IPS-15b (cell line): ENCODE measurements at regions not wholly inside any gene's neighbourhood (a gene's known extent, or its start where the extent isn't known, plus 50 kb on each side); places are given as distances from the start of the nearest gene placed in this dataset.

Experiments used
- H3K27me3 ChIP-seq: one replicate; pipeline ENCODE4 v1.6.1; 2013; ENCODE audit warnings: low read length; ENCODE audit not compliant: control insufficient read depth, insufficient read depth
- H3K36me3 ChIP-seq: one replicate; pipeline ENCODE4 v1.6.1; 2013; ENCODE audit warnings: low read length; ENCODE audit not compliant: control insufficient read depth, insufficient read depth
- H3K4me1 ChIP-seq: one replicate; pipeline ENCODE4 v1.6.1; 2013; ENCODE audit warnings: mild to moderate bottlenecking, low read length; ENCODE audit not compliant: control insufficient read depth, insufficient read depth
- H3K4me3 ChIP-seq: one replicate; pipeline ENCODE4 v1.5.1; 2013; ENCODE audit warnings: low read depth, low read length
- H3K9ac ChIP-seq: one replicate; pipeline ENCODE4 v1.6.1; 2013; ENCODE audit warnings: low read depth, mild to moderate bottlenecking, low read length
- H3K9me3 ChIP-seq: one replicate; pipeline ENCODE4 v1.6.1; 2013; ENCODE audit warnings: mild to moderate bottlenecking, low read length; ENCODE audit not compliant: control insufficient read depth, insufficient read depth

- H3K9ac ChIP-seq = no peak overlapping the region
- no peak overlapping the region for H3K4me3 ChIP-seq
- H3K4me1 ChIP-seq = no peaks in the 10 kb centered on the region
- H3K27me3 ChIP-seq = no peaks in the 10 kb centered on the region
- H3K9me3 ChIP-seq = no peaks in the 10 kb centered on the region
- H3K36me3 ChIP-seq = no peaks in the 10 kb centered on the region
Observed at GRCh38 chr12:93201990-93202389, 175.7 kb upstream of the NUDT4 start.

- H3K4me3 ChIP-seq = no peak overlapping the region
- no peaks in the 10 kb centered on the region for H3K9me3 ChIP-seq
- no peaks in the 10 kb centered on the region for H3K4me1 ChIP-seq
- no peak overlapping the region for H3K9ac ChIP-seq
- no peaks in the 10 kb centered on the region for H3K27me3 ChIP-seq
- no peaks in the 10 kb centered on the region for H3K36me3 ChIP-seq
Observed at GRCh38 chr12:93202688-93203087, 175.0 kb upstream of the NUDT4 start.

GRCh38 chr12:93203361-93203760 is 174.4 kb upstream of the NUDT4 start:
- H3K4me3 ChIP-seq = no peak overlapping the region
- H3K36me3 ChIP-seq = no peaks in the 10 kb centered on the region
- H3K9me3 ChIP-seq = no peaks in the 10 kb centered on the region
- no peak overlapping the region for H3K9ac ChIP-seq
- no peaks in the 10 kb centered on the region for H3K4me1 ChIP-seq
- H3K27me3 ChIP-seq = no peaks in the 10 kb centered on the region

- Histone ChIP-seq H3K9me3 (no peaks in the 10 kb centered on the region), H3K36me3 (no peaks in the 10 kb centered on the region), H3K27me3 (no peaks in the 10 kb centered on the region), H3K4me3 (no peak overlapping the region), H3K4me1 (no peaks in the 10 kb centered on the region), H3K9ac (no peak overlapping the region)
Observed at GRCh38 chr12:93204896-93205295, 172.8 kb upstream of the NUDT4 start.

DNA sequence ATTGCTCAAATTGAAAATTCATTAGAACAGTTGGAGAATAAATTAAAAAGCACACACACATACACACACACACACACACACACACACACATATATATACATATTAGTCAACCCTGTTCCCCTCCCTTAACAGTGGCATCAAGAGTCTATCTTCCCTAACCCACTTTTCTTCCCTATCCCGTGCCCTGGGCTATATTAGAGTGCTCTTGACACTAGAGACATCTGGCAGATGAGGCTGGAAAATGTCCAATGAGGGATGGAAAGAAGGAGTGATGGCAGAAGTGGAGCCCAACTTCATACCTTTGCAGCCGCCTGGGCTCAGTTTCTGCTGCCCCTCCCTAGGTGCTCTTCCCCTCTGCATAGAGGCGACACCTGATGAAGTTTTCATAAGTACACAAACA is 172.4 kb upstream of the NUDT4 start:
- H3K4me3 ChIP-seq = no peak overlapping the region
- no peaks in the 10 kb centered on the region for H3K27me3 ChIP-seq
- H3K9ac ChIP-seq = no peak overlapping the region
- H3K36me3 ChIP-seq = no peaks in the 10 kb centered on the region
- no peaks in the 10 kb centered on the region for H3K9me3 ChIP-seq
- H3K4me1 ChIP-seq = no peaks in the 10 kb centered on the region

GRCh38 chr12:93208011-93208410 is 169.7 kb upstream of the NUDT4 start:
- Histone ChIP-seq H3K27me3 (no peaks in the 10 kb centered on the region), H3K4me3 (no peak overlapping the region), H3K4me1 (no peaks in the 10 kb centered on the region), H3K9ac (no peak overlapping the region), H3K36me3 (no peaks in the 10 kb centered on the region), H3K9me3 (no peaks in the 10 kb centered on the region)

- Histone ChIP-seq H3K9ac (no peak overlapping the region), H3K4me3 (no peak overlapping the region)
Observed at GRCh38 chr12:93214523-93215289, 163.0 kb upstream of the NUDT4 start.

GRCh38 chr12:93215290-93215678 is 162.4 kb upstream of the NUDT4 start:
- H3K36me3 ChIP-seq = no peaks in the 10 kb centered on the region
- H3K9me3 ChIP-seq = no peaks in the 10 kb centered on the region
- H3K4me1 ChIP-seq = no peaks in the 10 kb centered on the region
- no peak overlapping the region for H3K4me3 ChIP-seq
- no peaks in the 10 kb centered on the region for H3K27me3 ChIP-seq
- no peak overlapping the region for H3K9ac ChIP-seq

More at GRCh38 chr12:93214523-93215289, 163.0 kb upstream of the NUDT4 start:
- no peaks in the 10 kb centered on the region for H3K27me3 ChIP-seq
- H3K9me3 ChIP-seq = no peaks in the 10 kb centered on the region
- H3K4me1 ChIP-seq = no peaks in the 10 kb centered on the region
- no peaks in the 10 kb centered on the region for H3K36me3 ChIP-seq

- H3K36me3 ChIP-seq = no peaks in the 10 kb centered on the region
- H3K9ac ChIP-seq = no peak overlapping the region
- H3K4me1 ChIP-seq = no peaks in the 10 kb centered on the region
- H3K4me3 ChIP-seq = no peak overlapping the region
- no peaks in the 10 kb centered on the region for H3K27me3 ChIP-seq
- H3K9me3 ChIP-seq = no peaks in the 10 kb centered on the region
Observed at GRCh38 chr12:93219947-93220346, 157.8 kb upstream of the NUDT4 start.

DNA sequence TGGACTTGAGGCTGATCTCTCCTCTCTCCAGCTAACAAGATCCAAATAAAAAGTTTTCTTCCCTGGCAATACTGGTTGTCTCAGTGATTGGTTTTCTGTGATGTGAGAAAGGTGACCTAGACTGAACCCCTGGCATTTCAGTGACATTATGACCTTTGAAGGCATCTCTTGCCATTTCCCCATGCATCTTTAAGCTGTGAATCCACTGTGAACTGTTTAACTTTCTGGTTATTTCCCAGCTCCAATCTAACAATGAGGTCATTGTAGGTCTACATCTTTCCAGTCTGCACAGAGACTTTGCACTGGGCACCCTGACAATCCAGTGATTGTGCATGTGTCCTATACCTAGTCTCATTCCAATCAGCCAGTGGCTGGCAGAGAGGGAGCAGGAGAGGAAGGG is 155.9 kb upstream of the NUDT4 start:
- Histone ChIP-seq H3K4me1 (no peaks in the 10 kb centered on the region), H3K36me3 (no peaks in the 10 kb centered on the region), H3K9me3 (no peaks in the 10 kb centered on the region), H3K4me3 (no peak overlapping the region), H3K27me3 (no peaks in the 10 kb centered on the region), H3K9ac (no peak overlapping the region)

DNA sequence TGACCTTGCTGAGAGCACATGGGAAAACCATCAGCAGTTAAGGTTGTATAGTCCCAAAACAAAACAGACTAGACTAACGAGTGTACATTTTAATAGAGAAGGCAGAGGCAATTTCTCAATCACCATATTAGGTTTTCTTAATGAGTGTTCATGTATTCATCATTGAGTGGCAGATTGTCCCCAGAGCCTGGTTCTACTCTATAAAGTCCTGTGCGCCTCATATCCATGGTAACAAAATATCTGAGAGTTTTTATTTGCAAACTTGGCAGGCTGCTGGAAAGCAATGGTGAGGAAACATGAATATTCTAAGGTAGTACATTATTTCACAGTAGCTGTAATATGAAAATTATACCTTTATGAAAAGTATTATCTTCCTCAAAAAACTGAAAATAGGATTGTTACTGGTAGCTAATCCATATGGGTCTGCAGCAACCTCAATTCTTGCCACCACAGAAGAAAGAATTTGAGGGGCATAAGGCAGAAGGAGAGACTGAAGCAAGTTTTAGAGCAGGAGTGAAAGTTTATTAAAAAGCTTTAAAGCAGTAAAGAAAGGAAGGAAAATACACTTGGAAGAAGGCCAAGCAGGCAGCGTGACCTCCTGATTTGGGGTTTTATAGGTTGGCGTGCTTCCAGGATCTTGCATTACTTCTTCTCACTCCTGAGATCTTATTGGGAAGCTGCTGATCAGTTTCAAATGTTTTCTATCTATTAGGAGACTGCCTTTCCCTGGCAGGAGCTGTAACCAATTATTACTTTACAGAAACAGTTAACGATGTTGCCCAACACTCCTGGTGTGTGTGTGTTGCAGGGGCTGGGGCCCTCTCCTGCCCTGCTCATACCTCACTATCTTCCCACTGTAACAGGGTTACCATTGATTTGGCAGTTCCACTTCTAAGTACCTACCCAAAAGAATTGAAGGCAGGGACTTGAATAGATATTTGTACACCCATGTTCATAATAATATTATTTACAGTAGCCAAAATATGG is 154.0 kb upstream of the NUDT4 start:
- no peaks in the 10 kb centered on the region for H3K27me3 ChIP-seq
- H3K4me3 ChIP-seq = no peak overlapping the region
- H3K9me3 ChIP-seq = no peaks in the 10 kb centered on the region
- no peaks in the 10 kb centered on the region for H3K36me3 ChIP-seq
- no peak overlapping the region for H3K9ac ChIP-seq
- no peaks in the 10 kb centered on the region for H3K4me1 ChIP-seq

DNA sequence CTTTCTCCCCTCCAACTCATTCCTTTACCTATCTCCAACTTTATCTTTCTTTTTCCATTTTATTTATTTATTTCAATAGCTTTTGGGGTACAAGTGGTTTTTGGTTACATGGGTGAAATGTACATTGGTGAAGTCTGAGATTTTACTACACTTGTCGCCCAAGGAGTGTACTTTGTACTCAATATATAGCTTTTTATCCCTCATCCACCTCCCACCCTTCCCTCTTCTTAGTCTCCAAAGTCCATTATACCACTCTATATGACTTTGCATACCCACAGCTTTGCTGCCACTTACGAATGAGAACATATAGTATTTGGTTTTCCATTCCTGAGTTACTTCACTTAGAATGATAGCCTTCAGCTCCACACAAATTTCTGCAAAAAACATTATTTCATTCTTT is 152.6 kb upstream of the NUDT4 start:
- no peaks in the 10 kb centered on the region for H3K27me3 ChIP-seq
- H3K36me3 ChIP-seq = no peaks in the 10 kb centered on the region
- H3K9ac ChIP-seq = no peak overlapping the region
- H3K9me3 ChIP-seq = no peaks in the 10 kb centered on the region
- no peak overlapping the region for H3K4me3 ChIP-seq
- H3K4me1 ChIP-seq = no peaks in the 10 kb centered on the region
